ENCODE measurements at regions not wholly inside any gene's neighbourhood (a gene's known extent, or its start where the extent isn't known, plus 50 kb on each side); places are given as distances from the start of the nearest gene placed in this dataset.

- TF ChIP-seq, protein P1, sequence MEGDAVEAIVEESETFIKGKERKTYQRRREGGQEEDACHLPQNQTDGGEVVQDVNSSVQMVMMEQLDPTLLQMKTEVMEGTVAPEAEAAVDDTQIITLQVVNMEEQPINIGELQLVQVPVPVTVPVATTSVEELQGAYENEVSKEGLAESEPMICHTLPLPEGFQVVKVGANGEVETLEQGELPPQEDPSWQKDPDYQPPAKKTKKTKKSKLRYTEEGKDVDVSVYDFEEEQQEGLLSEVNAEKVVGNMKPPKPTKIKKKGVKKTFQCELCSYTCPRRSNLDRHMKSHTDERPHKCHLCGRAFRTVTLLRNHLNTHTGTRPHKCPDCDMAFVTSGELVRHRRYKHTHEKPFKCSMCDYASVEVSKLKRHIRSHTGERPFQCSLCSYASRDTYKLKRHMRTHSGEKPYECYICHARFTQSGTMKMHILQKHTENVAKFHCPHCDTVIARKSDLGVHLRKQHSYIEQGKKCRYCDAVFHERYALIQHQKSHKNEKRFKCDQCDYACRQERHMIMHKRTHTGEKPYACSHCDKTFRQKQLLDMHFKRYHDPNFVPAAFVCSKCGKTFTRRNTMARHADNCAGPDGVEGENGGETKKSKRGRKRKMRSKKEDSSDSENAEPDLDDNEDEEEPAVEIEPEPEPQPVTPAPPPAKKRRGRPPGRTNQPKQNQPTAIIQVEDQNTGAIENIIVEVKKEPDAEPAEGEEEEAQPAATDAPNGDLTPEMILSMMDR (IDR thresholded peaks at IDR 0.05) = no peak
- TF ChIP-seq POLR2A (IDR thresholded peaks at IDR 0.05) = no peak
- no peak for TF ChIP-seq POLR2AphosphoS5 (IDR thresholded peaks at IDR 0.05)
- no peak for TF ChIP-seq EP300 (IDR thresholded peaks at IDR 0.05)
Measured at GRCh38 chr14:106843386-106843785, 1317.0 kb downstream of the TMEM121 start.
